Gastroesophageal sphincter (tissue), 3 donors: ENCODE measurements at regions not wholly inside any gene's neighbourhood (a gene's known extent, or its start where the extent isn't known, plus 50 kb on each side); places are given as distances from the start of the nearest gene placed in this dataset.

ENCODE experiments used
- EP300 ChIP-seq: sonication (generic); formaldehyde crosslinking; IDR thresholded peaks from one replicate; pipeline ENCODE4 v1.6.1; 2017; ENCODE audit warnings: antibody characterized with exemption, mild to moderate bottlenecking
- POLR2A ChIP-seq, 2 donors: fragments of 450-650 bp; IDR thresholded peaks; one replicate each; pipeline ENCODE4 v1.6.1; 2017; ENCODE audit warnings: antibody characterized with exemption in 2 of 2, mild to moderate bottlenecking in 2 of 2, moderate library complexity in 1 of 2
- POLR2AphosphoS5 ChIP-seq: sonication (generic); formaldehyde crosslinking; IDR thresholded peaks from one replicate; pipeline ENCODE4 v1.6.1; 2017; ENCODE audit warnings: antibody characterized with exemption
- TF ChIP-seq, protein P1 (sequence below), 4 experiments: fragments of 200-600 bp in 2 of 4; fragments of 450-650 bp in 2 of 4; sonication (generic) in 1 of 4; IDR thresholded peaks; one replicate each; pipeline ENCODE4 v1.5.1; 2017 to 2019; ENCODE audit warnings: antibody characterized with exemption in 4 of 4, mild to moderate bottlenecking in 2 of 4, moderate library complexity in 2 of 4

DNA sequence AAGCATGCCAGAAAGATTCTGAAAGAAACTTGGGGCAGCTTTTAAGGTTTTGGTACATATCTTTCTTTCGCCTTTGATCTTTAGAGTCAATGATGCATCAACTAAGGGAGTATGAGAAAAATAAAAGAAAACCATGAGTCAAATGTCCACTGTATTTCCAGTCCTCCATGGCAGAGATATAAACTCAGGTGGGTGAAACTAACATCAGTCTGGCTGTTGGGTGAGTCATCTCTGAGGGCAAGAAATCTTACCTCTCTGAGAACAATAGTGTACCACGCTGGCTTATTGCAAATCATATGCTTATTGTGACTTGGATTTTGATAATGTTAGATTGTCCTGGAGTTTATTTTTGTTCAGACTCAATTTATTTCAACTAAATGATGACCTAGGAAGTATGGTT is 521.0 kb downstream of the PLCL1 start:
- TF ChIP-seq POLR2A (IDR thresholded peaks at IDR 0.05), result no peak
- TF ChIP-seq, protein P1, sequence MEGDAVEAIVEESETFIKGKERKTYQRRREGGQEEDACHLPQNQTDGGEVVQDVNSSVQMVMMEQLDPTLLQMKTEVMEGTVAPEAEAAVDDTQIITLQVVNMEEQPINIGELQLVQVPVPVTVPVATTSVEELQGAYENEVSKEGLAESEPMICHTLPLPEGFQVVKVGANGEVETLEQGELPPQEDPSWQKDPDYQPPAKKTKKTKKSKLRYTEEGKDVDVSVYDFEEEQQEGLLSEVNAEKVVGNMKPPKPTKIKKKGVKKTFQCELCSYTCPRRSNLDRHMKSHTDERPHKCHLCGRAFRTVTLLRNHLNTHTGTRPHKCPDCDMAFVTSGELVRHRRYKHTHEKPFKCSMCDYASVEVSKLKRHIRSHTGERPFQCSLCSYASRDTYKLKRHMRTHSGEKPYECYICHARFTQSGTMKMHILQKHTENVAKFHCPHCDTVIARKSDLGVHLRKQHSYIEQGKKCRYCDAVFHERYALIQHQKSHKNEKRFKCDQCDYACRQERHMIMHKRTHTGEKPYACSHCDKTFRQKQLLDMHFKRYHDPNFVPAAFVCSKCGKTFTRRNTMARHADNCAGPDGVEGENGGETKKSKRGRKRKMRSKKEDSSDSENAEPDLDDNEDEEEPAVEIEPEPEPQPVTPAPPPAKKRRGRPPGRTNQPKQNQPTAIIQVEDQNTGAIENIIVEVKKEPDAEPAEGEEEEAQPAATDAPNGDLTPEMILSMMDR (IDR thresholded peaks at IDR 0.05), result no peak
- TF ChIP-seq EP300, result no peak
- TF ChIP-seq POLR2AphosphoS5, result no peak
